ENCODE measurements at regions not wholly inside any gene's neighbourhood (a gene's known extent, or its start where the extent isn't known, plus 50 kb on each side); places are given as distances from the start of the nearest gene placed in this dataset.

GRCh38 chr3:36212251-36212650, 168.1 kb upstream of the STAC start:
- no peak for DNase-seq (ENCODE audit: low spot score in 2 of 2)
- TF ChIP-seq POLR2A (IDR thresholded peaks at IDR 0.05): no peak
- TF ChIP-seq CTCF (IDR thresholded peaks at IDR 0.05): no peak
- whole genome bisulfite sequencing, 2 donors: 54 to 58% methylated on average over 2 of the region's 2 CpGs
- H3K4me3 ChIP-seq (ENCODE audit: low read depth, poor library complexity, severe bottlenecking): no peak overlapping the region
- intact Hi-C loops (cut with DNase I; ENCODE audit: low total_unique reads): no loop called here

- intact Hi-C loops (cut with DNase I; ENCODE audit: low total_unique reads): no loop called here
- DNase-seq (ENCODE audit: low spot score in 2 of 2): no peak
- WGBS, 2 donors: 76 to 80% methylated on average over 3 of the region's 3 CpGs
- H3K4me3 ChIP-seq (ENCODE audit: low read depth, poor library complexity, severe bottlenecking): no peak overlapping the region
- no peak for TF ChIP-seq CTCF (IDR thresholded peaks at IDR 0.05)
- no peak for TF ChIP-seq POLR2A (IDR thresholded peaks at IDR 0.05)
Measured at GRCh38 chr3:36214460-36214859, 165.8 kb upstream of the STAC start.

GRCh38 chr3:36215241-36215640, 165.1 kb upstream of the STAC start:
- no peak for TF ChIP-seq POLR2A (IDR thresholded peaks at IDR 0.05)
- TF ChIP-seq CTCF (IDR thresholded peaks at IDR 0.05): no peak
- intact Hi-C loops (cut with DNase I; ENCODE audit: low total_unique reads): no loop called here
- H3K4me3 ChIP-seq (ENCODE audit: low read depth, poor library complexity, severe bottlenecking): no peak overlapping the region
- WGBS, 2 donors: 28 to 47% methylated on average over 1 of the region's 1 CpG
- DNase-seq (ENCODE audit: low spot score in 2 of 2): no peak

- TF ChIP-seq CTCF (IDR thresholded peaks at IDR 0.05) (no peak), POLR2A (IDR thresholded peaks at IDR 0.05) (no peak)
- no peak overlapping the region for H3K4me3 ChIP-seq (ENCODE audit: low read depth, poor library complexity, severe bottlenecking)
- intact Hi-C loops (cut with DNase I; ENCODE audit: low total_unique reads): no loop called here
- WGBS, 2 donors: 85 to 88% methylated on average over 1 of the region's 1 CpG
- no peak for DNase-seq (ENCODE audit: low spot score in 2 of 2)
Measured at GRCh38 chr3:36219398-36219797, 160.9 kb upstream of the STAC start.

- H3K4me3 ChIP-seq (ENCODE audit: low read depth, poor library complexity, severe bottlenecking): no peak overlapping the region
- no peak for DNase-seq (ENCODE audit: low spot score in 2 of 2)
- TF ChIP-seq CTCF (IDR thresholded peaks at IDR 0.05) (no peak), POLR2A (IDR thresholded peaks at IDR 0.05) (no peak)
- WGBS, 2 donors: 89 to 95% methylated on average over 2 of the region's 2 CpGs
- intact Hi-C loops (cut with DNase I; ENCODE audit: low total_unique reads): no loop called here
Measured at GRCh38 chr3:36220173-36220572, 160.1 kb upstream of the STAC start.

- intact Hi-C loops (cut with DNase I; ENCODE audit: low total_unique reads): no loop called here
- no peak for TF ChIP-seq CTCF (IDR thresholded peaks at IDR 0.05)
- no peak for TF ChIP-seq POLR2A (IDR thresholded peaks at IDR 0.05)
Measured at GRCh38 chr3:36221975-36222374, 158.3 kb upstream of the STAC start.

More at GRCh38 chr3:36221975-36222374, 158.3 kb upstream of the STAC start:
- H3K4me3 ChIP-seq (ENCODE audit: low read depth, poor library complexity, severe bottlenecking): no peak overlapping the region
- DNase-seq (ENCODE audit: low spot score in 2 of 2): no peak

Measured in lower leg skin (tissue), 4 donors.